ENCODE measurements at regions not wholly inside any gene's neighbourhood (a gene's known extent, or its start where the extent isn't known, plus 50 kb on each side); places are given as distances from the start of the nearest gene placed in this dataset.

DNA sequence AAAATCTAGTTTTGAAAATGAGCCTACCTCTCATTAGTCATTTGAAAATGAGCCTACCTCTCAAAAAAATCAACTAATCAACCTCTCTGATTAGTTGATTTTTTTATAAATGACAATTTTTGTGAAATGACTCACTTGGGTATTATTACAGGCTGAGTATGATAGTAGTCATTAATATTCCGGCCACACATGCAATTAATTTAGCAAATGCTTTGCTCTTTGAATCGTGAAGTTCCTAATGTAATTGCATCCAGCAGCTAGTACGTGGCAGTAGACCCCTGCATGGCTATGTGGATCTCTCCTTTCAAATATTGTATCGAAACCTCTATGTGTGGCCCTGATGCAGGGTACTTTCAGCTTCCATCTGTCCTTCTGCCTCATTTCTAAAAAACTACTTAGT is 245.9 kb upstream of the PHYHIPL start:
- H3K36me3 ChIP-seq, result no peaks in the 10 kb centered on the region
- WGBS, result 63% methylated on average over 4 of the region's 4 CpGs
- H3K27ac ChIP-seq, result no peak overlapping the region
- DNase-seq (ENCODE audit: low spot score in 2 of 2), result no peak
- H3K27me3 ChIP-seq, result no peaks in the 10 kb centered on the region
- no peak overlapping the region for H3K4me3 ChIP-seq
- no peaks in the 10 kb centered on the region for H3K4me1 ChIP-seq
- H3K9me3 ChIP-seq, result no peaks in the 10 kb centered on the region
- TF ChIP-seq POLR2AphosphoS5 (IDR thresholded peaks at IDR 0.05), result no peak
- TF ChIP-seq EP300 (IDR thresholded peaks at IDR 0.05), result no peak
- TF ChIP-seq, protein P1, sequence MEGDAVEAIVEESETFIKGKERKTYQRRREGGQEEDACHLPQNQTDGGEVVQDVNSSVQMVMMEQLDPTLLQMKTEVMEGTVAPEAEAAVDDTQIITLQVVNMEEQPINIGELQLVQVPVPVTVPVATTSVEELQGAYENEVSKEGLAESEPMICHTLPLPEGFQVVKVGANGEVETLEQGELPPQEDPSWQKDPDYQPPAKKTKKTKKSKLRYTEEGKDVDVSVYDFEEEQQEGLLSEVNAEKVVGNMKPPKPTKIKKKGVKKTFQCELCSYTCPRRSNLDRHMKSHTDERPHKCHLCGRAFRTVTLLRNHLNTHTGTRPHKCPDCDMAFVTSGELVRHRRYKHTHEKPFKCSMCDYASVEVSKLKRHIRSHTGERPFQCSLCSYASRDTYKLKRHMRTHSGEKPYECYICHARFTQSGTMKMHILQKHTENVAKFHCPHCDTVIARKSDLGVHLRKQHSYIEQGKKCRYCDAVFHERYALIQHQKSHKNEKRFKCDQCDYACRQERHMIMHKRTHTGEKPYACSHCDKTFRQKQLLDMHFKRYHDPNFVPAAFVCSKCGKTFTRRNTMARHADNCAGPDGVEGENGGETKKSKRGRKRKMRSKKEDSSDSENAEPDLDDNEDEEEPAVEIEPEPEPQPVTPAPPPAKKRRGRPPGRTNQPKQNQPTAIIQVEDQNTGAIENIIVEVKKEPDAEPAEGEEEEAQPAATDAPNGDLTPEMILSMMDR (IDR thresholded peaks at IDR 0.05), result no peak
- no peak for TF ChIP-seq POLR2A (IDR thresholded peaks at IDR 0.05)

DNA sequence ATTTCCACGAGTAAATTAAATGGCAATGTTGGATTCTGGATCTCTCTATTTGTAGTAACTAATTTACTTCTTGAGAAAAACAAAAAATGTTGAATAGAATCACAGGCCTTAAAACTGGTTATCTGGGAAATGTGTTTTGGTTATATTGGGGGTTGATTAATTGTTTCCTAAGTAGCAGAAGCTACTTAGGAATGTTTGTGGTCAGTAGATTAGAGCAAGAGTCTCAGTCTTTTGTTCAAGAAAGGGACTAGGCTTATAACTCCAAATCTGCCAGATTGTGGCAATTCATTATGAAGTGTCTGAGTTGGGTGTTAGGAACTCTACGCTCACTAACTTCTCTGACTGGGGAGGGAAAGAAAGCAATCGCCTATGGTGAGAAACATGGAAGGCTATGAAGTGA is 244.3 kb upstream of the PHYHIPL start:
- Histone ChIP-seq H3K36me3 (no peaks in the 10 kb centered on the region), H3K9me3 (no peaks in the 10 kb centered on the region), H3K27ac (no peak overlapping the region), H3K4me3 (no peak overlapping the region), H3K4me1 (no peaks in the 10 kb centered on the region), H3K27me3 (no peaks in the 10 kb centered on the region)
- 93% methylated on average over 3 of the region's 3 CpGs for WGBS
- TF ChIP-seq POLR2AphosphoS5 (IDR thresholded peaks at IDR 0.05), result no peak
- no peak for TF ChIP-seq POLR2A (IDR thresholded peaks at IDR 0.05)
- TF ChIP-seq, protein P1 (IDR thresholded peaks at IDR 0.05), result no peak
- TF ChIP-seq EP300 (IDR thresholded peaks at IDR 0.05), result no peak
- no peak for DNase-seq (ENCODE audit: low spot score in 2 of 2)

DNA sequence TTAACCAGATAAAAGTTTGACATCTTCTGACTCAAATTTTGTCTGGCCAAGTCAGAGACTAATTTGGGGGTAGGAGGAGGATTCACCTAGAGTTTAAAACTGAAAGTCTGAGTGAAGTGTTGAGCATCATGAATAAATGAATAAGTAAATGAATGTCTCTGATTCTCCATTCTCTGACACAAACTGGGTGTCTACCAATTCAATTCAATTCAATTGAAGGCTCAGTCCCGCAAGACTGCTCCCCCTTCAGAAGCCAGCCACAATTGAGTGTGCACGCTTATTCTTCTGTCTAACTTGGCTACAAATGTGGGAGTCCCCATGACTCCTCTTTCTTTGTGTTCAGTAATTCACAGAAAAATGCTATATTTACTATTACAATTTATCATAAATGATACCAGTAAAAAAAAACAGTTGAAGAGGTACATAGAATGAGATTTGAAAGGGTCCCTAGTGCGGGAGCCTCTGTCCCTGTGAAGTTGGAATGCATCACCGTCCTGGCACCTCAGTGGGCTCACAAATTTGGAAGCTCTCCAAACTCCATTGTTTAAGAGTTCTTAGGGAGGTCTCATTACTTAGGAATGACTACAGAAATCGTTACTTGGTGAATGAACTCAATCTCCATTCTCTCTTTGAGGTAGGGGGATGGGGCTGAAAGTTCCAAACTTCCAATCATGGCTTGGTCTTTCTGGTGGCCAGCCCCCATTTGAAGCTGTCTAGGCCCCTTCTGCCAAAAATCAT is 243.7 kb upstream of the PHYHIPL start:
- Histone ChIP-seq H3K4me3 (no peak overlapping the region), H3K27ac (no peak overlapping the region), H3K4me1 (no peaks in the 10 kb centered on the region), H3K27me3 (no peaks in the 10 kb centered on the region), H3K36me3 (no peaks in the 10 kb centered on the region), H3K9me3 (no peaks in the 10 kb centered on the region)
- WGBS, result 80% methylated on average over 5 of the region's 5 CpGs
- DNase-seq (ENCODE audit: low spot score in 2 of 2), result no peak
- TF ChIP-seq POLR2AphosphoS5 (IDR thresholded peaks at IDR 0.05) (no peak), POLR2A (IDR thresholded peaks at IDR 0.05) (no peak), EP300 (IDR thresholded peaks at IDR 0.05) (no peak)
- TF ChIP-seq, protein P1 (IDR thresholded peaks at IDR 0.05), result no peak

GRCh38 chr10:58936364-58936763 is 240.1 kb upstream of the PHYHIPL start:
- DNase-seq (ENCODE audit: low spot score in 2 of 2), result no peak
- WGBS, result 83% methylated on average over 3 of the region's 3 CpGs

GRCh38 chr10:58937423-58937822 is 239.0 kb upstream of the PHYHIPL start:
- no peak for DNase-seq (ENCODE audit: low spot score in 2 of 2)
- Histone ChIP-seq H3K36me3 (no peaks in the 10 kb centered on the region), H3K27me3 (no peaks in the 10 kb centered on the region), H3K9me3 (no peaks in the 10 kb centered on the region), H3K4me1 (no peaks in the 10 kb centered on the region), H3K27ac (no peak overlapping the region), H3K4me3 (no peak overlapping the region)
- WGBS, result 94% methylated on average over 8 of the region's 9 CpGs
- TF ChIP-seq EP300 (IDR thresholded peaks at IDR 0.05), result no peak
- TF ChIP-seq, protein P1 (IDR thresholded peaks at IDR 0.05), result no peak
- no peak for TF ChIP-seq POLR2A (IDR thresholded peaks at IDR 0.05)
- no peak for TF ChIP-seq POLR2AphosphoS5 (IDR thresholded peaks at IDR 0.05)

More at GRCh38 chr10:58936364-58936763, 240.1 kb upstream of the PHYHIPL start:
- Histone ChIP-seq H3K27me3 (no peaks in the 10 kb centered on the region), H3K4me1 (no peaks in the 10 kb centered on the region), H3K4me3 (no peak overlapping the region), H3K36me3 (no peaks in the 10 kb centered on the region), H3K9me3 (no peaks in the 10 kb centered on the region), H3K27ac (no peak overlapping the region)
- TF ChIP-seq EP300 (IDR thresholded peaks at IDR 0.05) (no peak), POLR2AphosphoS5 (IDR thresholded peaks at IDR 0.05) (no peak), POLR2A (IDR thresholded peaks at IDR 0.05) (no peak)
- TF ChIP-seq, protein P1 (IDR thresholded peaks at IDR 0.05), result no peak

Measured in suprapubic skin (tissue), 4 donors.